ENCODE measurements at regions not wholly inside any gene's neighbourhood (a gene's known extent, or its start where the extent isn't known, plus 50 kb on each side); places are given as distances from the start of the nearest gene placed in this dataset.

GRCh38 chr6:132132422-132132821, 181.2 kb upstream of the CCN2 start:
- peaks cover 47% of the 10 kb centered on the region for H3K4me1 Mint-ChIP-seq (ENCODE audit: low read depth, unreplicated experiment)
- H3K4me1 ChIP-seq (ENCODE audit: insufficient read depth, low read length), result peaks cover 32% of the 10 kb centered on the region
- no peaks in the 10 kb centered on the region for H3K27me3 Mint-ChIP-seq (ENCODE audit: low read depth, unreplicated experiment)
- TF ChIP-seq EZH2 (IDR thresholded peaks at IDR 0.05; ENCODE audit: insufficient read depth, low read length) (no peak), CTCF (IDR thresholded peaks at IDR 0.05; ENCODE audit: insufficient read depth, low read depth, low read length) (no peak)
- H2AFZ ChIP-seq (ENCODE audit: low read depth, low read length), result no peak overlapping the region
- no peaks in the 10 kb centered on the region for H3K79me2 ChIP-seq (ENCODE audit: insufficient read depth, low read length)
- no peaks in the 10 kb centered on the region for H3K27me3 ChIP-seq (ENCODE audit: insufficient read depth, low read length)
- peak overlapping the region; percentile 1 for H3K4me3 Mint-ChIP-seq (ENCODE audit: unreplicated experiment)
- no peaks in the 10 kb centered on the region for H4K20me1 ChIP-seq (ENCODE audit: insufficient read depth, low read length)
- no peaks in the 10 kb centered on the region for H3K9me3 ChIP-seq (ENCODE audit: insufficient read depth, low read depth, low read length)
- FAIRE-seq, result no peak
- DNase-seq (ENCODE audit: low read depth), result peak; percentile 80
- peak overlapping the region; percentile 81 for H3K9ac ChIP-seq (ENCODE audit: low read length)
- H3K9me3 Mint-ChIP-seq (ENCODE audit: unreplicated experiment), result no peaks in the 10 kb centered on the region
- no peak overlapping the region for H3K4me3 ChIP-seq (ENCODE audit: insufficient read depth, low read depth, low read length)
- no peaks in the 10 kb centered on the region for H3K36me3 Mint-ChIP-seq (ENCODE audit: low read depth, unreplicated experiment)
- H3K36me3 ChIP-seq (ENCODE audit: insufficient read depth, low read length), result no peaks in the 10 kb centered on the region
- peak overlapping the region; percentile 96 for H3K27ac ChIP-seq (ENCODE audit: low read depth, low read length)
- H3K4me2 ChIP-seq (ENCODE audit: low read length), result peak overlapping the region; percentile 68
- peak overlapping the region; percentile 100 for H3K27ac Mint-ChIP-seq (ENCODE audit: unreplicated experiment)

DNA sequence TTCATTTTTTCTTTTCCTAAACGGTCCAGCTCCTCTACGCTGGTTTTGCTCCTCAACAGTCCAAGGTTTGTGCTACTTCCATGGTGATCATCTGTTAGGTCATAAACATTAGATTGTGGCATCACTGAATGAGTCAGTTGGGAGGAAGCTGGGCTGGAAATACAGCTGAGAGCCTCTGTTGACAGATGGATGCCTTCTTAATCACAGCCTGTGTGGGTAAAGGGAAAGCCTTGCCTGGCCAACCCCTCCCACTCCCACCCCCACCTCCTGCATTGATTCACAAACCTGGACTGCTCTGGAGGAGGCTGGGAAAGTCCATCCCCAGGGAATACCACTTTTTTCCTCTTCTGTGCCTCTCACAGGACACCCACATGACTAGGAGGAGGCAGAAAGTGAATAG, 180.6 kb upstream of the CCN2 start:
- Histone ChIP-seq H3K9me3 (ENCODE audit: insufficient read depth, low read depth, low read length) (no peaks in the 10 kb centered on the region), H3K4me1 (ENCODE audit: insufficient read depth, low read length) (peaks cover 32% of the 10 kb centered on the region), H2AFZ (ENCODE audit: low read depth, low read length) (no peak overlapping the region), H3K27me3 (ENCODE audit: insufficient read depth, low read length) (no peaks in the 10 kb centered on the region), H3K4me3 (ENCODE audit: insufficient read depth, low read depth, low read length) (no peak overlapping the region), H3K36me3 (ENCODE audit: insufficient read depth, low read length) (no peaks in the 10 kb centered on the region), H3K4me2 (ENCODE audit: low read length) (peak overlapping the region; percentile 68), H3K79me2 (ENCODE audit: insufficient read depth, low read length) (no peaks in the 10 kb centered on the region), H3K9ac (ENCODE audit: low read length) (peak overlapping the region; percentile 81), H4K20me1 (ENCODE audit: insufficient read depth, low read length) (no peaks in the 10 kb centered on the region), H3K27ac (ENCODE audit: low read depth, low read length) (peak overlapping the region; percentile 96)
- Mint-ChIP-seq H3K27ac (ENCODE audit: unreplicated experiment) (peak overlapping the region; percentile 100), H3K36me3 (ENCODE audit: low read depth, unreplicated experiment) (no peaks in the 10 kb centered on the region), H3K4me1 (ENCODE audit: low read depth, unreplicated experiment) (peaks cover 41% of the 10 kb centered on the region), H3K27me3 (ENCODE audit: low read depth, unreplicated experiment) (no peaks in the 10 kb centered on the region), H3K4me3 (ENCODE audit: unreplicated experiment) (peak overlapping the region; percentile 10), H3K9me3 (ENCODE audit: unreplicated experiment) (no peaks in the 10 kb centered on the region)
- peak; percentile 99 for DNase-seq (ENCODE audit: low read depth)
- no peak for TF ChIP-seq EZH2 (IDR thresholded peaks at IDR 0.05; ENCODE audit: insufficient read depth, low read length)
- TF ChIP-seq CTCF (IDR thresholded peaks at IDR 0.05; ENCODE audit: insufficient read depth, low read depth, low read length), result no peak
- peak; percentile 100 for FAIRE-seq

DNA sequence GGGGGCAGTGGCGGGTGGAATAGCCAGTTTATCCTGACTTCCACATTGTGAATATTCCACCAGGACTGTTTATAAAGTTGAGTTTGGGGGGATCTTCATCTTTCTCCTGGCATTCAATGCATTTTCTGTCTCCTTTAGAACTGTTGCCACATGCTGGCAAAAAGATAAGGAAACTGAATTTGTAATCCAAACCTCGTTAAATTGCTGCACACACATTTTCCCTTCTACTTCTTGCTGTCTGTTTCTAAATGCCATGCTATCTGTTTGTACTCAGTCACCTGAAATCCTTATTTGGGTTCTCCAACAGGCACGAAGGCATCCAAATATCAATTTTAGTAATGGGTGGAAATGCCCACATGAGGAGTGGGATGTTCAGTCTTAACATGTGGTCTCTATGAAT, 180.2 kb upstream of the CCN2 start:
- peaks cover 32% of the 10 kb centered on the region for H3K4me1 ChIP-seq (ENCODE audit: insufficient read depth, low read length)
- DNase-seq (ENCODE audit: low read depth) (no peak), FAIRE-seq (no peak)
- H3K4me1 Mint-ChIP-seq (ENCODE audit: low read depth, unreplicated experiment), result peaks cover 41% of the 10 kb centered on the region
- H3K27ac ChIP-seq (ENCODE audit: low read depth, low read length), result peak overlapping the region; percentile 90
- no peaks in the 10 kb centered on the region for H3K79me2 ChIP-seq (ENCODE audit: insufficient read depth, low read length)
- H3K9me3 Mint-ChIP-seq (ENCODE audit: unreplicated experiment), result no peaks in the 10 kb centered on the region
- H4K20me1 ChIP-seq (ENCODE audit: insufficient read depth, low read length), result no peaks in the 10 kb centered on the region
- H3K9ac ChIP-seq (ENCODE audit: low read length), result peak overlapping the region; percentile 70
- no peaks in the 10 kb centered on the region for H3K9me3 ChIP-seq (ENCODE audit: insufficient read depth, low read depth, low read length)
- H2AFZ ChIP-seq (ENCODE audit: low read depth, low read length), result peak overlapping the region; percentile 45
- no peak overlapping the region for H3K4me3 ChIP-seq (ENCODE audit: insufficient read depth, low read depth, low read length)
- H3K36me3 ChIP-seq (ENCODE audit: insufficient read depth, low read length), result no peaks in the 10 kb centered on the region
- H3K27ac Mint-ChIP-seq (ENCODE audit: unreplicated experiment), result peak overlapping the region; percentile 100
- TF ChIP-seq EZH2 (IDR thresholded peaks at IDR 0.05; ENCODE audit: insufficient read depth, low read length) (no peak), CTCF (IDR thresholded peaks at IDR 0.05; ENCODE audit: insufficient read depth, low read depth, low read length) (no peak)
- H3K27me3 ChIP-seq (ENCODE audit: insufficient read depth, low read length), result no peaks in the 10 kb centered on the region
- H3K4me3 Mint-ChIP-seq (ENCODE audit: unreplicated experiment), result peak overlapping the region; percentile 10
- H3K4me2 ChIP-seq (ENCODE audit: low read length), result peak overlapping the region; percentile 45
- no peaks in the 10 kb centered on the region for H3K36me3 Mint-ChIP-seq (ENCODE audit: low read depth, unreplicated experiment)
- no peaks in the 10 kb centered on the region for H3K27me3 Mint-ChIP-seq (ENCODE audit: low read depth, unreplicated experiment)
